Endothelial cell of umbilical vein (primary cell): ENCODE measurements at regions not wholly inside any gene's neighbourhood (a gene's known extent, or its start where the extent isn't known, plus 50 kb on each side); places are given as distances from the start of the nearest gene placed in this dataset.

Experiments used
- BruUV-seq: library from RNA; stranded (reverse); fragments of 400-500 nt; replicated peaks from 2 replicates; lab custom pipeline; 2021; lab: Mats Ljungman, UMichigan
- CTCF ChIA-PET: fragments of 300-600, 350-600 bp; sonication (Branson Sonifier 250); formaldehyde crosslinking; loops from one replicate; lab custom pipeline; 2021; ENCODE audit warnings: antibody characterized with exemption, inconsistent platforms; lab: Charles Lee
- POLR2A ChIA-PET: fragments of 300-600, 350-600 bp; sonication (Branson Sonifier 250); formaldehyde crosslinking; loops from one replicate; lab custom pipeline; 2021; ENCODE audit warnings: antibody characterized with exemption, inconsistent platforms; lab: Charles Lee
- DNase-seq: peaks from one replicate; pipeline ENCODE4 v3.0.0-alpha.2; 2011; ENCODE audit warnings: low read depth, low spot score
- FAIRE-seq: peaks from 2 replicates; lab custom pipeline; 2011; peaks lifted over from hg19 to GRCh38; lab: Jason Lieb, UNC
- H2AFZ ChIP-seq: 2 replicates; pipeline ENCODE4 v1.6.0; 2012; ENCODE audit warnings: low read depth, low read length, control low read depth, inconsistent platforms
- H3K27ac ChIP-seq: 2 replicates; pipeline ENCODE4 v1.5.1; 2011; ENCODE audit warnings: low read depth, mild to moderate bottlenecking, control low read depth, low read length, moderate library complexity; ENCODE audit not compliant: insufficient read depth
- H3K27me3 ChIP-seq, 2 experiments: 2 replicates each; pipeline versions ENCODE4 v1.6.0 to v1.6.1; 2011; ENCODE audit warnings: low read length in 2 of 2, mixed read lengths in 1 of 2; ENCODE audit not compliant: control insufficient read depth in 2 of 2, insufficient read depth in 2 of 2
- H3K36me3 ChIP-seq, 2 experiments: 2 replicates in 1 of 2; 3 replicates in 1 of 2; pipeline ENCODE4 v1.5.1; 2011; ENCODE audit warnings: low read length in 2 of 2, mild to moderate bottlenecking in 1 of 2, moderate library complexity in 1 of 2; ENCODE audit not compliant: control insufficient read depth in 2 of 2, insufficient read depth in 2 of 2; ENCODE audit errors: extremely low read depth in 1 of 2
- H3K4me1 ChIP-seq: 3 replicates; pipeline ENCODE4 v1.5.1; 2011; ENCODE audit warnings: mild to moderate bottlenecking, low read length; ENCODE audit not compliant: control insufficient read depth, insufficient read depth; ENCODE audit errors: extremely low read depth
- H3K4me2 ChIP-seq: 2 replicates; pipeline ENCODE4 v1.6.1; 2011; ENCODE audit warnings: low read length, control low read depth, mixed read lengths; ENCODE audit not compliant: insufficient read depth
- H3K4me3 ChIP-seq, 3 experiments: fragments of 200-600 bp in 1 of 3; sonication (generic), shearing (Covaris generic) in 1 of 3; replicated peaks in 1 of 3; 2 replicates each; pipeline ENCODE4 v1.5.1; 2011 to 2016; ENCODE audit warnings: control low read depth in 3 of 3, low read length in 3 of 3, mild to moderate bottlenecking in 2 of 3, inconsistent platforms in 1 of 3, low read depth in 1 of 3, moderate library complexity in 1 of 3; ENCODE audit not compliant: insufficient read depth in 1 of 3
- H3K79me2 ChIP-seq: 2 replicates; pipeline ENCODE4 v1.6.0; 2012; ENCODE audit warnings: low read length, inconsistent platforms; ENCODE audit not compliant: control insufficient read depth, insufficient read depth
- H3K9ac ChIP-seq: replicated peaks from 2 replicates; pipeline ENCODE3; 2011; ENCODE audit warnings: low read length, control low read depth; ENCODE audit not compliant: insufficient read depth; ENCODE audit errors: extremely low read depth
- H3K9me1 ChIP-seq: replicated peaks from 3 replicates; pipeline ENCODE4 v1.6.0; 2011; ENCODE audit warnings: mild to moderate bottlenecking, low read length; ENCODE audit not compliant: control insufficient read depth, insufficient read depth; ENCODE audit errors: extremely low read depth
- H3K9me3 ChIP-seq: replicated peaks from 2 replicates; pipeline ENCODE4 v1.5.1; 2012; ENCODE audit warnings: low read length, inconsistent platforms; ENCODE audit not compliant: control insufficient read depth, insufficient read depth
- H4K20me1 ChIP-seq: replicated peaks from 2 replicates; pipeline ENCODE3; 2011; ENCODE audit warnings: mild to moderate bottlenecking, low read length; ENCODE audit not compliant: control insufficient read depth, insufficient read depth; ENCODE audit errors: extremely low read depth
- CTCF ChIP-seq, 2 donors: IDR thresholded peaks; 1 replicate in 1 of 2; 2 replicates in 1 of 2; pipeline ENCODE4 v1.5.1; 2011; ENCODE audit warnings: low read length in 2 of 2, mild to moderate bottlenecking in 2 of 2, moderate library complexity in 2 of 2, control low read depth in 1 of 2, inconsistent platforms in 1 of 2, low read depth in 1 of 2; ENCODE audit not compliant: insufficient read depth in 1 of 2; ENCODE audit errors: extremely low read depth in 1 of 2
- EZH2 ChIP-seq: IDR thresholded peaks from 2 replicates; pipeline ENCODE4 v1.6.1; 2012; ENCODE audit warnings: borderline replicate concordance, low read depth, mild to moderate bottlenecking, moderate library complexity, low read length, inconsistent platforms; ENCODE audit not compliant: severe bottlenecking
- FOS ChIP-seq: IDR thresholded peaks from 2 replicates; pipeline ENCODE4 v1.6.1; 2011; ENCODE audit warnings: mild to moderate bottlenecking, low read length, moderate library complexity, borderline replicate concordance; ENCODE audit not compliant: insufficient read depth
- GATA2 ChIP-seq: IDR thresholded peaks from 2 replicates; pipeline ENCODE4 v1.7.0; 2011; ENCODE audit warnings: low read depth, mild to moderate bottlenecking, moderate library complexity, mixed read lengths, low read length; ENCODE audit not compliant: insufficient read length, insufficient read depth
- JUN ChIP-seq: IDR thresholded peaks from 2 replicates; pipeline ENCODE4 v1.6.1; 2011; ENCODE audit warnings: borderline replicate concordance, low read depth; ENCODE audit not compliant: insufficient read length, insufficient read depth
- MAX ChIP-seq: IDR thresholded peaks from 2 replicates; pipeline ENCODE4 v1.6.1; 2011; ENCODE audit not compliant: insufficient read depth, insufficient read length
- MYC ChIP-seq: IDR thresholded peaks from one replicate; pipeline ENCODE4 v1.6.1; 2011; ENCODE audit warnings: mild to moderate bottlenecking, low read depth, low read length
- POLR2A ChIP-seq: IDR thresholded peaks from 2 replicates; pipeline ENCODE4 v1.6.1; 2012; ENCODE audit warnings: low read depth, mild to moderate bottlenecking, control low read depth, low read length
- dilution Hi-C: fragments of 300-500 bp; cut with MboI; formaldehyde crosslinking; loops from one replicate; pipeline ENCODE4 v1.15.0; 2019; ENCODE audit warnings: low sequenced_read_pairs; ENCODE audit not compliant: extremely low pct_ligation_motif_present
- intact Hi-C: fragments of 100-400 bp; cut with micrococcal nuclease; formaldehyde crosslinking; loops from one replicate; pipeline ENCODE4 v1.10.0; 2022

- no peaks in the 10 kb centered on the region for H3K9me1 ChIP-seq
- POLR2A ChIA-PET = no interaction called here
- H2AFZ ChIP-seq = no peak overlapping the region
- dilution Hi-C loops (no loop called here), intact Hi-C loops (no loop called here)
- no peak overlapping the region for H3K4me3 ChIP-seq
- H3K79me2 ChIP-seq = no peaks in the 10 kb centered on the region
- no peaks in the 10 kb centered on the region for H3K4me1 ChIP-seq
- no peak overlapping the region for H3K4me2 ChIP-seq
- H3K9me3 ChIP-seq = no peaks in the 10 kb centered on the region
- H4K20me1 ChIP-seq = no peaks in the 10 kb centered on the region
- DNase-seq = no peak
- CTCF ChIA-PET = no interaction called here
- no peak overlapping the region for H3K27ac ChIP-seq
- FAIRE-seq = no peak
- H3K36me3 ChIP-seq = no peaks in the 10 kb centered on the region
- BruUV-seq = no TSS peak
- no peak overlapping the region for H3K9ac ChIP-seq
- TF ChIP-seq EZH2 (no peak), GATA2 (no peak), FOS (no peak), CTCF (IDR thresholded peaks at IDR 0.05; ENCODE audit: extremely low read depth in 1 of 2, insufficient read depth in 1 of 2, low read depth in 1 of 2, low read length in 2 of 2) (no peak), POLR2A (no peak), JUN (no peak), MAX (no peak), MYC (no peak)
- H3K27me3 ChIP-seq = no peaks in the 10 kb centered on the region
Observed at GRCh38 chr15:95860406-95860805, 470.1 kb upstream of the NR2F2 start.
